Stimulated activated CD8-positive, alpha-beta memory T cell treated with anti-CD3 and anti-CD28 coated beads, Interleukin-4, amount 100 ng/mL, for 48 hours (primary cell): ENCODE measurements at regions not wholly inside any gene's neighbourhood (a gene's known extent, or its start where the extent isn't known, plus 50 kb on each side); places are given as distances from the start of the nearest gene placed in this dataset.
"Not testable (repeated sequence)": the region's sequence is repeated elsewhere in the genome, so short reads cannot be mapped to it uniquely, and the experiment has no call there.

ENCODE experiments used
- DNase-seq: peaks from one replicate; pipeline ENCODE4 v3.0.0-alpha.2; 2020

DNA sequence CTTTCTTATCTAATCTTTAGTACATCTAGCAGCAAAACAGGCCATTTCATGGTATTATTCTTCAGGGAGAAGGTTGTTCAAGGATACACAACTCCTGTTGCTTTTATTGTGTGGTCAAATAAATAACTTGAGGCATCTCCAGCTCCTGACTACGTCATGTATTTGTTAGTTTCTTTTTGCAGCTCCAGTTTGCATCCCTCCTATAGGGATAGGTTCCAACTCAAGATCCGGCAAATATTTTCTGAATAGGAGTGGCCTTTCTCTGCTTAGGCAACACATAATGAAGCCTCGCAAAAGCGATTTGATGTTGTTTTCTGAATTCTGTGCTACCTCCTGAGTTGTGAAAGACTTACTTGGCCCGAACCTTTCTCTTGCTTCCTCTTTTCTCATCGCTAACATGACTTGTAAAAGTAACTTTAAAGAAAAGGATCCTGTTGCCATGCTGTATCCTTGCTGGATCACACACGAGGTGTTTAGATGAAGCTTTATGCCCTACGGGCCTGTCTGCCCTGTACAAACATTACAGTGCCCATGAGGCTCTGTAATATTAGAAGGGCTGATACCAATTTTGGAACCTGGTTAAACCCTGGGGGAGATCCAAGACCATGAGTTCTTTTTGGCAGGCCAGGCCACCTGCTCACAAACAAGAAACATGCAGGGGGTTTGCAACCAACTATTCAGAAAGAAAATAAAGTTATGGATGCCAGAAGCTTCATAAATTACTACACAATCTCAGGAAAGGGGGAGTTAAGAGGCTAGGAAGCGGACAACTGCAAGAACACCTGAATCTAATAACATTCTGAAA lies 149.8 kb upstream of the FGF10 start:
- DNase-seq, result no peak

GRCh38 chr5:44536650-44537260 lies 147.5 kb upstream of the FGF10 start:
- peak; percentile 26 for DNase-seq

- no peak for DNase-seq
Measured at GRCh38 chr5:44535621-44536020, 146.4 kb upstream of the FGF10 start.

- DNase-seq, result no peak
Measured at GRCh38 chr5:44532981-44533380, 143.8 kb upstream of the FGF10 start.

- not testable (repeated sequence) for DNase-seq
Measured at GRCh38 chr5:44531756-44532155, 142.5 kb upstream of the FGF10 start.

DNA sequence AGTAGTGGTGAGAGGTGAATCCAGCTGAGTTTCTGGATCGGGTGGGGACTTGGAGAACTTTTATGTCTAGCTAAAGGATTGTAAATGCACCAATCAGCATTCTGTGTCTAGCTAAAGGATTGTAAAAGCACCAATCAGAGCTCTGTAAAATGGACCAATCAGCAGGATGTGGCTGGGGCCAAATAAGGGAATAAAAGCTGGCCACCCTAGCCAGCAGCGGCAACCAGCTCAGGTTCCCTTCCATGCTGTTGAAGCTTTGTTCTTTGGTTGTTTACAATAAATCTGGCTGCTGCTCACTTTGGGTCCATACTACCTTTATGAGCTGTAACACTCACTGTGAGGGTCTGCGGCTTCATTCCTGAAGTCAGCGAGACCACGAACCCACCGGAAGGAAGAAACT lies 141.6 kb upstream of the FGF10 start:
- not testable (repeated sequence) for DNase-seq

- no peak for DNase-seq
Measured at GRCh38 chr5:44511596-44511995, 122.4 kb upstream of the FGF10 start.

DNA sequence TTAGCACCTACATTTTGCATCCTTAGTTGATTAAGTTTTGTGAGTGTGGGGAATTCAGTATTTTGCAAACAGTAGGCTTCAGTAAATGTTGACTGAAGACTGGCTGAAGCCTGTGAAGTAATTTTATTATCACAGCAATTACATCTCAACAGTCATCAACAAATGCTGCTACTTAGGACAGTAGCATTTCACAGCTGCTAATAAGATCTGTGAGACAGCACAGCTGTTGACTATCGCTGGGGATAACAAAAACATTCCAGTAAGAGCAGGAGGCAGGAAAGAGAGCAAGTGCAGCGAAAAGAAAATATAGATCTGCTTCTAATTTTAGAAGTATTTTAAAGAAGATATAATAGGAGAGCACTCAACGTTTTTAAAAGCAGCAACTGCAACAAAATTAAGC lies 117.3 kb upstream of the FGF10 start:
- DNase-seq, result no peak

DNA sequence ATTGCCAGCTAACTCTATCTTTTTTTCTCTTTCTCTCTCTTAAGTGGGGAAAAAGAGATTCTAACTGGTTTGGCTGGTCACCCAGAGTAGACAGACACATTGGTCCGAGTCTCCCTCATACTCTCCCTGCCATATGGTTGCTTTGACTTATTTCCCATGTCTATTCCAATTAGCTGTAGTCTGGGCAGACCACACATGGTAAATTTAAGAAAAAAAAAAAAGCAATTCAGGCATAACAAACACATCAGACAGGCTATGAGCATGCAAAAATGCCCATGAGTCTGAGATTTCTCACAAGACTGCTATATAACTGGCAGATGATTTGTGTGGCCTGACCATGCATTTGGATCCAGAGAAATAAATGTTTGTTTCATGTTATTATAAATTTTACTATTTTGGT lies 110.2 kb upstream of the FGF10 start:
- DNase-seq, result no peak

DNA sequence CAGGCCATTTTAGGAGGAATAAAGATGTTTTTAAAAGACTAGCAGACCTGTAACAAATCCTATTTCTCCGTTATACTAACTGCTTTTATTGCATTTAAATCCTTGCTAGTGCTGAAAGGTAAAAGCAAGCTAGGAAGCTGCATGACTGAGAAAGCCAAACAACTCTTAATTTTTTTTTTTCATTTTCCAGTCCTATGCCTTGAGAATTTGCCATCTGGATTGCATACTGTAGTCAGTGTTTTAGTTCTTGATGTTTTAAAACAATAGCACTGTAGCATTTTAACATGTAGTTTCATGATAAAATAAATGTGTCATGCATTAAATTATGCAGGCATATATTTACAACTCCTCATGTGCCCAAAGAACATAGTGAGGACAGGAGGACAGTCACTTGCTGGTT lies 108.4 kb upstream of the FGF10 start:
- no peak for DNase-seq

DNA sequence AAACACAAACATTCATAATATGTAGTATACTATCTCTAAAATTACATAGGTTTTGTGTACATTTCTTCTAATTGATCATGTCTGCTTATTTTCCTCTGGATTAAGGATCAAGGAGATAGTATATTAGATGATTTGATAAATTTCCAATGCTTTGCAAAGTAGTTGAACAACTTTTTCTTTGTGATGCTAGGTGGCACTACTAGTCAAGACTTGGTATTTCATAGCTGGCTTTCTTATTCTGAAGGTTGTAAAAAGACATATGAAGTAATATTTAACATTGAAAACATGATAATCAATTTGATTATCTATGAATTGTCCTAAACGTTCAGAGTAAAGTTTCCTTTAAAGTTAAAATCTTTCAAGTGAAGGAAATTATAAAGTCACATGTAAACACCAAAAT lies 106.1 kb upstream of the FGF10 start:
- DNase-seq, result no peak

DNA sequence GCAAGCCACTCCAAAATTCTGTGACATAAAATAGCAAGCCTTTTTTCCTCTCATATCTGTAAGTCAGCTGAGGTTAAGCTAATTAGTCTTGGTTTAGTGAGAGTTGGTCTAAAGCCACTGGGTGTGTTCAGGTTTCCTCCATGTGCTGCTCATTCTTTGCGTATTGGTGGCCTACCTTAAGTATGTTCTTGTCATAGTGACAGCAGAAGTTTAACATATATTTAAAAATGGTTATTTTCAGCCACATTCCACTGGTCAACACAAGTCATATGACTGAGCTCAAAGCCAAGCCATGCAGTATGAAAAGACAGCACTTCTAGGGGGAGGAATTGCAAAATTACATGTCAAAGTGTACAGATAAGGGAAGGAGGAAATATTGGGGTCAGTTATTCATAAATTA lies 100.5 kb upstream of the FGF10 start:
- DNase-seq, result no peak

DNA sequence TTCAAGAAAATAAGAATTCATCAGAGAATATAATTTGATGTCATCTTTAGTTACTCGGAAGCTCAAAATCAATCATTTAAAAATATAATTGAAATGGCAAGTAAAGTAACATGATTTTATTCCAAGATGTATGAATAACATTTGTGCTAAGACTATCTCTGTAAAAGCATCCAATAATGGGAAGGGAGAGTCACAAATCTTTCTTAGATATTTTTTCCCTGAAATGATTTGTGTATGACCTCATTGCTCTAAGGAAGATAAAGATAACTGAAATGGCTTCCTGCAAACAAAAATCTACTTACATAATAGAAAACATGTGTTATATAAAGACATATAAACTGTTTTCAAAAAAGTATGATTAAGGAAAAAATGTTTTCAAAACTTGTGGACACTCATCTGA lies 97.4 kb upstream of the FGF10 start:
- DNase-seq, result no peak

DNA sequence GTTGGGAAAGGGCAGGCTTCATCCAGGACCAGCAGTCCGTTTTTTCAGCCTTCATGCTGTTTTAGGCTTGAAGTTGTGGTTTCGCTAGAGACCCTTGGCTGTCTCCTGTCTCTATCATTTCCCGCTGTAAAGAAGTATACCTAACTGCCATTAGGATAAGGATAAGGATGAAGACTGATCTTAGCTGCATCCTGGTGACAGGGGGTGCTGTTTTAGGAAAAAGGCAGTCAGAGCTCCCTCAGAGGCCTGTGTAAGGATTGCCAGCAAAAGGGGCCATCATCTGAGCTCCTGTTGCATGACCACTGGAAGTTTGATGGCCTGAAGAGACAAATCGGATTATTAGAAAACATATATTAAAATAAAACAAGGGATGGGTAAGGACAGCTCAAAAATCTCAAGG lies 64.8 kb upstream of the FGF10 start:
- no peak for DNase-seq

GRCh38 chr5:44446399-44446798 lies 57.2 kb upstream of the FGF10 start:
- DNase-seq, result no peak

GRCh38 chr5:44443172-44443571 lies 54.0 kb upstream of the FGF10 start:
- DNase-seq, result no peak

DNA sequence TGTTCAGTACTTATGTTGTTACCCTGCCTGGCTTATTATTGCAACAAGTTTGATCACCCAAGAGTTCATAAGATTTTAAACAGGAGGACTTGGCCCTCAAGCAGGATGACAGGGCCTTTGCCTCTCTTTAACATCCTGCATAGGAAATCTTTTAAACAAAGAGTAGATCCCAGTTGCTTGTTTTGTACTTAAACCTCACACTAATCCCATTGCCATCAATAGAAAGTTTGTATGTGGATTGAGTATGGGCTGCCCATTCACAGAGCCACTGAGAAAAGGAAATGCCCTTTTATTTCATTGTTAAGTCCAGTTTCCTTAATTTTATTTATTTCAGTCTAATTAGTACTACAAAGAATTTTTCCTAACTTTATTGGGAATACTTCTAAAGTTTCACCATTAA lies 52.2 kb upstream of the FGF10 start:
- DNase-seq, result no peak

GRCh38 chr5:44440186-44440585 lies 51.0 kb upstream of the FGF10 start:
- no peak for DNase-seq
